ENCODE measurements at regions not wholly inside any gene's neighbourhood (a gene's known extent, or its start where the extent isn't known, plus 50 kb on each side); places are given as distances from the start of the nearest gene placed in this dataset.

DNA sequence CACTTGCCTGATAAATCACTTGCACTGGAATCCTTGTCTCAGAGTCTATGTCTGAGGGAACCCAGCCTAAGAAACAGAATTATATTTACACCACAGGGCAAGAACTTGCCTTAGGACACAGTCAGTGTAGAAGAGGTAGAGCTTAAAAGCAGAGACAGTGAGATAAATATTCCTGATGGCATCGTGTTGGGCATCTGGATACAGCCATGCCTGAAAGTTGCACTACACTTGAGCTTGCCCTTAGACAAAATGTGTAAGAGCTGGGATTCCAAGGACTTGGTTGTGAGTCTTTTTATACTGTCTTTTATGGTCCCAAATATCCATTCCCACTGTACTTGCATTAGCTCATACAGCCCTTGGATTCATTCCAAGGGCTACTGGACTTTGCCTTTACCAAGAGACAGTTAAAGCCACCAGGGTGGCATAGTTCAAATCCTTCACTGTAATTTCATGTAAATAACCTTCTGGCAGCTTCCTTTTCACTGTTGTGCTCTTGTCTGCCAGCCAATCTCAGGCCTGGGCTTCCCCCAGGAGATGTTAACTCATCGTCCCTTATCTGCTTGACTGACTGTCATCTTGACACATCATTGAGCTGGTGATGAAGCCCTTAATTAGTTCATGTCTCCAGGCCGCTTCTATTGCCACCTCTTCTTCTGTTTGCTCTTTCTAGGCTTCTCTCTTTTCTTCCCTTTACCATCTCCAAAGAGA is 577.9 kb upstream of the TBX3 start:
- no peak for DNase-seq (ENCODE audit: low read depth, low spot score)

DNA sequence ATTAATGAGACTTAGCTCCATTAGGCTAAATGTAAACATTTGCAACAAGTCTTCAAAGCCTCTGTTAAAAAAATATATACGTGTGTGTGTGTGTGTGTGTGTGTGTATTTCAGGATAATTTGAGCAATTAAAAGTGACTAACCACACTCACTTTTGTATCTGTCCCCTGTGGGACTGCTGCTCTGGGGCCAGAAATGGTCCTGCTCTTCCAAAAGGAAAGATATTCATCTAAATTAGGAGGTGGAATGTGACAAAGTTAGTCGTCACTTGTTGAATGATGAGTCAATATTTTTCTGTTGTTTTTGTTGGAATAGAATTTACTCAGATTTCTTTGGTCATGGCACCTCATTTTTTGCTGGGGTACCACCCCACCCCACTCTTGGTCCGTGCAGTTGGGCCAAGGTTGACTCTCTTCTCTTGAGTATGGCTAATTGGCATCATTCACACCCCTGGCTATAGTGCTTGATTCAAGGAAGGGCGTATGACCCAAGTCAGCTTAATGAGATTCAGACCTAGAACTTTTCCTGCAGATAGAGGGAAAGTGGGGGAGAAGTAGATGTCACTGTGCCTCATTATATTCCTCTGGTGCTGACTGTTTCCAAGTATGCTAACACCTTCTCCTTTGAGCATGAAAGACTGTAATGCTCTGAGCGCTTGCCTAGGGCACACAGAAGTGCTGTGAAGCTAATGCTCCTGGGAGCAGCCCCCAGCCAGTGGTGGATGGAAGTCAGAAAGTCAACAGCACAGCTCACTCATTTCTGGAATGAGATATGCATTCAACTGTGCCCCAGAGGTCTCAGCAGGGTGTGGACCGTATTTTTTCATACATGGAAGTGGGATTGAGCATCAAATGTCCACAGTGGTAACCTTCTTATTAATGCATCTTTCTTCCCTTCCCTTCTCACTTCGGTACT is 577.0 kb upstream of the TBX3 start:
- DNase-seq (ENCODE audit: low read depth, low spot score), result no peak

DNA sequence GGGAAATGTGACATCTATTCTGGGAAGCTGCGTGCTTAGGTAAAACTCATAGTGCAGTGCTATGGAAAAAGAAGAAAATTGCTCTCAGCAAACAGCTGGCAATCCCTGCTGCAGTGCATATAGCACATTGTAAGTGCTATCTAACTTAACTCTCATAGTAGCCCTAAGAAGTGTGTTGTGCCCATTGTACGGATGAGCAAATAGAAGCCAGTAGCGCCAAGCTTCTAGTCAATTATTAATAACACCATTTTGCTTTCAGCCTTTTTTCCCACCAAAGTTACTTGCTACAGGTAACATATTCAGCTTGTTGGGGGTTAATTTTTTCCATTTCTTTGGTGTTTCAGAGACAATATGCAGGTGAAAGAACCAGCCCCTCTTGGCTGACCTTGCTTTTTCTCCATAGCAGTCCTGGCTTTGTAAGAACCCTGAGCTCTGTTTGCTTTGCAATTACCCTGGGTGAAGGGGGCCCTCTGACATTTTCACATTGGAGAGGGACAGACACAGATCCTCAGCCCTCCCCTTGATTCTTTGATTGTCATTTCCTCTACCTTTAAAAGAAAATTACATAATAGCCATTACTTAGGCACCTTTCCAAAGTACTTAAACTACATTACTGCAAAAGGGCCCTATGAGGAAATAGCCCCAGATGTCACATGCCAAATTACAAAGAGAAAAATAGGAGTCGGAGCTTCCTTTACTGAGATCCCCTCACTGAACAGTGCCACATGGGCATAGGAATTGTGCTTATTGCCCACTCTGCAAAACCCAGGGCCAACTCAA is 576.2 kb upstream of the TBX3 start:
- DNase-seq (ENCODE audit: low read depth, low spot score), result no peak

DNA sequence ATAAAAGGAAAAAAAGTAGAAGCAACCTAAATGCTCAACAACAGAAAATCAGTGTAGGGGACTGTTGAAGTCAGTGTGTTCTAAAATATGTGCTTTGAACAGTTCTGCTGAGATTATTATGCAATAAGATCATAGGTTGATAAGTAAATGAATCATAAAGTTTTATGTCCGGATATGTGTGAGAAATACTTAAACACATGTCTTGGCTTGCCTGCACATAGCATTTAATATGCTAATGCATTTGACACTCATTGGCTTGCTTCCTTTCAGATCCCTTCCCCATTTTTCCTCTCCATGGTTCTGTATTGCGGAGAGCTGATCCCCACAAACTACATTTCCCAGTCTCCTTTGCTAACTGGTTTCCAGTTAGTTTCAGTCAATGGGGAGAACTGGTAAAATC is 573.8 kb upstream of the TBX3 start:
- no peak for DNase-seq (ENCODE audit: low read depth, low spot score)

DNA sequence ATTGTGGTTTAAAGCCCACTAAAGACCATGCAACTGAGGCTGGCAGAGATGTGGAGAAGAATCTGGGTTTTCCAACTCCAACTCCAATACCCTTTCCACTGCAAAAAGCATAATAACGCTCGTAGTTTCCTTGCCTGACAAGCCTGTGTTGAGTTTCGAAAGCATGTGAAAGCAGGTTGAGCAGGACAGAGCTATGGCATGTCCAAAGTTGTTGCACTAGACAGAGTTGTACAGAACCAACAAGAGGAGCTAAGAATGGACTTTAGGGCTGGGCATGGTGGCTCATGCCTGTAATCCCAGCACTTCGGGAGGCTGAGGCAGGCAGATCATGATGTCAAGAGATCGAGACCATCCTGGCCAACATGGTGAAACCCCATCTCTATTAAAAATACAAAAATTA is 572.0 kb upstream of the TBX3 start:
- no peak for DNase-seq (ENCODE audit: low read depth, low spot score)

DNA sequence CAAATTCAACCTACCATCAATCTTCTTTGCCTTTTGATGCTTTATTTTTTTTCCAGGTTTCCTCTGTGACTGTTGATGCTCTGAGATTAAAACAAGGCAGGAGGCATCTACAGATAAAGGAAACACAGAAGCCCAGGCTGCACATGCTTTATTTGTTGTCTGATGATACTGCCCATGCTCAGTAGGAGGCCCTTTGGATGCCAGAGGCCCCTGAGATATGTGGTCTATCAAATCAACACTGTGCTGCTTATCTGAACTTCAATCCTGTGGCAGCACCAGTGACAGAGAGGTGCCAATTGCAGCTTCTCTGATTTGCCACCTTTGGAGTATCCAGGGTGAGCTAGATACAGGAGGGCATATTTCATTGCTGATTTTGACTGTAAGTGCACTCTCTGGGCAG is 571.3 kb upstream of the TBX3 start:
- DNase-seq (ENCODE audit: low read depth, low spot score), result no peak

DNA sequence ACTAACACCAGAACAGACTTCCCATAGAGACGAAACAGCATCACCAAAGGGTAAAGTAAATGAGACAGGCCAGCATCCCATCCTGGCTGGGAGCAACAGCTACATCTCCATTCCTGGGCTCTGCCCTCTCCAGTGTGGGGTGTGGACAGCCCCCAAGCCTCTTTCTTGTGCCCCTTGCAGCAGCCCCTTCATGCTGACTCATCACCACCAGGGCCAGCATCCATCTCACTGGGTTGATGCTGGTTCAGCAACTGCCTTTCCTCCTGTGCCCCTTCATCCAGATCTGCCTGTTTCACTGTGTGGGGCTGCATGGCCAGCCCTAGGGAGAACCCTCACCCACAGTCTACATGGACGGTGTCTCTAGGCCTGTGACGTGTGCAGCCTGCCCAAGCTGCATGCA is 569.1 kb upstream of the TBX3 start:
- DNase-seq (ENCODE audit: low read depth, low spot score), result no peak

DNA sequence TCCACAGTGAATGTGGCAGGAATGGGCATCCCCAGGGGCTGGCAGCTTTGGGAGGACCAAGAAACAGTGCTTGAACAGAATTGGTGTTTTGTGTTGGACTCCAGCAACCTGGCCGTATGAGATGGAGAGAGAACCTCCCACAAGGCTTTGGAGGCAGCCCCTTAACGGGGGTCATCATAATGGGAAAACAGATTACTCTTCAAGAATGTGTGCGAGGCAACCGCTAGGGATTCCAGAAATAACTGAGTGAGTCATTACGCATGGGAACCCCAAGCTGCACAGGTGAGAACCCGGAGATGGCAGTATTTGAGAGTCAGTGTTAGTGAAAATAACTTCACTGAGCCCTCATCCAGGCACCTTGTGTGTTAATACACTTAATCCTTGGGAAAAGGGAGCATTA is 567.8 kb upstream of the TBX3 start:
- no peak for DNase-seq (ENCODE audit: low read depth, low spot score)

DNA sequence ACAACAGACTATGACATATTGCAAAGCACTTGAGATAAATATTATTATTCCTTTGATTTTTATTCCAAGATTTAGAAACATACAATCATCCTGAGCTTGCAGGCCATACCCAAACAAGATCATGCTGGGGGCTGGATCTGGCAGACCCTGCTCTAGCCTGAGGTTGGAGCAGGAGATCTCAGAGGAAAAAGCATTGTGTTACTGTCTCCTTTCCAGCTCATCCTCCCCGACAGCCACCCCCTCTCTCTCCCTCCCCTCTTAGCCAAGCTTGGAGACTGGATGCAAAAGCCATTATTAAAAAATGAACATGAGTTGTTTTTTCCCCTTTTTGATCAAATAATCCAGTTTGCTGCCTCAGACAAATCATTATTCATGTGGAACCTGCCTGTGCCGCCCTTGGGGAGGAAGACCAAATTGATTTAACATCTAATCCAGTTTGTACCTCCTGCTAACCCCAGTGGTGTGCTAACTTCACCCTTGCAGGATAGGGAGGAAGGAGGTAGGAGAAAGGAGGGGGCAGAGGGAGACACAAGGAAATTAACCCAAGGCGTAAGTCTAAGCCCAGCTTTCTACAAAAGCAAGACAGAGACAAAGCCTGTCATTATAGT is 565.8 kb upstream of the TBX3 start:
- DNase-seq (ENCODE audit: low read depth, low spot score), result no peak

DNA sequence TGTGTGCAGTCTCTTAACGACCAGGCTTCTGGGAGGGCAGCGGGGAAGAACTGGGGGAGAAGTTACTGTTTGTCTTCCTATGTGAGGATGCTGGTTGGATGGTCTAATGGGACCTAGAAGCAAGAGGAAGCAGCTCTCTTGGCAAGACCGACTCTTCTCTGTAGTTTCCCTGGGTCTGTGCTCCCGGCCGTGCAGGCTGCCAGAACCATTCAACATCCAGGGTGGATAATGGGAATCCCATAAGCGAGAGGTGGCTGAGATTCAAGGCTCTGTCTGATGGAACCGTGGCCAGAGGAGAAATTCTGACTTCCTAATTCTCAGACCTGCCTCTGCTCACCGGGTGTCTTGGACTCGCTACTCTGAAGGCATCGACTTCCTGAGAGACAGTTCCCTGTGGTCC is 561.0 kb upstream of the TBX3 start:
- DNase-seq (ENCODE audit: low read depth, low spot score), result no peak

DNA sequence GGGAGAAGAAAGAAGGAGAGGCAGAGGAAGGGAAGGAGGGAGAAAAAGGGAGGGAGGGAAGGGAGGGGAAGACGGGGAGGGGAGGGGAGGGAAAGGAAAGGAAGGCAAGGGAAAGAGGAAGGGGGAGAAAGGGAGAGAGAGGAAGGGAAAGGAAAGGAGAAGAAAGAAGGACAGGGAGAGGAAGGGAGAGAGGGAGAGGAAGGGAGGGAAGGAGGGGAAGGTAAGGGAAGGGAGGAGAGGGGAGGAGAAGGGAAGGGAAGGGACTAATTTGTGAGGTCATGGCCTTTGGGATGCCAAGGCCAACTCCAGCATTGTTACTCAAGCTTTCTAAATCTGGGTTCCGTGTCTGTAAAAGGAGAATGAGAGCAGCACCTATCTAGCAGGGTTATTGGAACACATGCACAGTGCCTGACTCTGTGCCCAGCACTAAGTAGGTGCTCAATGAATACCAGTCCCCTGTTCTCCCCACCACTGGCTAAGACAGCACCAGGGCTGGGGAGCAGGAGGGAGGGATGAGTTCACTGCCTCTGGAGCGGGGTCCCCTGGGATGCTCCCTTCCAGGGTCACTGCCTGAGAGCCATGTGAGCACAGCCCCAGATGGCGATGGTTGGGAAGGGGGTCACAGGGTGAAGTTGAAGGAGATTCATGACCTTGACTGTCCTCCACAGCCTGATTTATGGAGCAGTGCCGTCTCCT is 560.1 kb upstream of the TBX3 start:
- DNase-seq (ENCODE audit: low read depth, low spot score), result no peak

DNA sequence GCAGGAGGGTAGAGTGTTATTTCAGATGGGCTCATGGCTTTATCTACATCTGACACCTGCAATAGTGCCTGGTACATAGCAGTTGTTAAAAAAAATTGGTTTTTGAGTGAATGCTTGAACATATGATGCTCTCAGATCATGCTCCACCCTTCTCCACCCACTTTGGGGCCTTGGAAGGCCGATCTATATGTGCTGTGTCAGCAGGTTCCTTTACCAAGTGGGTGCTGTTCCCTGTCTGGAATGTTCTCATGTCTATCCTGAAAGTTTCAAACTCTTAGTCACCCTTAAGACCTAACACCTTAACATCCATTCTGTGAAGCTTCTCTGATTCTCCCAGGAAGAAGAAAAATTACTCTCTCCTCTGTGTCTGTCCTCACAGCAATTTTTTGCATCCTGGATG is 556.3 kb upstream of the TBX3 start:
- no peak for DNase-seq (ENCODE audit: low read depth, low spot score)

DNA sequence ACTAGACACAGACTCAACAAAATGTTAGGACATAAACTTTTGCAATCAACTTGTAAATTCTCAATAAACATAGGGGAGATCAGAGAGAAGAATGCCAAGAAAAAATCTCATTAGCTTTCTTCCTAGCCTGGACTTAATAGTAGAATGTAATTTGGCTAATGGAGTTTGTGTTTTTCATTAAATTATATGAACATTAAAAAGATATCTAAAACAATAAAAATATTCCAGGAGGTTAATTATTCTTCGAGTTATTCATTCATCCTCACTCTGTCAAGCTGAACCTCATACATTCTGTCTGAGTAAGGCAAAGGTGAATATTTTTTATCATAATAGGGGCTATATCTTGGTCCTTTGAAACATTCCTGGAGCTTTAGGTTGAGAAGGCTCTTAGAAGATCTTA is 551.9 kb upstream of the TBX3 start:
- no peak for DNase-seq (ENCODE audit: low read depth, low spot score)

DNA sequence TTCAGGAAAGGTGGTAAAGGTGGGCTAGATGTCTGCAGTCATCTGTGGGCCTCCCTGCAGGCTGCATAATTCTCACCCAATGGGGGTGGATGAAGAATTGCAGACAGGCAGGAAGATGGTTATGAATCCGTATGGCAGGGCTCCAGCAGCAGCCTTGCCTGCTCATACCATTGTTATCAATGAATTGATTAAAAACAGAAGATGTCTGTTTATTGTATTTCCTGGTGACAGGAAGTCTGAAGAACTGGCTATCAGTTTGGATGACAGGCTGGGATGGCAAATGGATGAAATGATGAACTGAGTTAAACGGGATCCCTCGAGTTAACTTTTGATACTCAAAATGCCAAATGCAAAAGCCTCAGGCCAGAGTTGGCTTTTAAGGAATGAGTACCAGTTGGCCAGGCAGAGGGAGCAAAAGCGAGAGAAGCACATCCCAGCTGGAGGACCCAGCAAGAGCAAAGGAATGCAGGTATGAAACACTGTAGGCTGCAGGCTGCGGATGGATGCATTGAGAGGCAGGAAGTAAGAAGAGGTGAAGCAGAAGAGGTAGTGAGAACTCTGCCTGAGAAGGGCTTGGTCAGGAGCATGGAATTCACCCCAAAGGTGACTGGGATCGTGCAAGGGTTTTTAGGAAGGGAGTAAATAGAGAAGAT is 550.0 kb upstream of the TBX3 start:
- DNase-seq (ENCODE audit: low read depth, low spot score), result no peak

DNA sequence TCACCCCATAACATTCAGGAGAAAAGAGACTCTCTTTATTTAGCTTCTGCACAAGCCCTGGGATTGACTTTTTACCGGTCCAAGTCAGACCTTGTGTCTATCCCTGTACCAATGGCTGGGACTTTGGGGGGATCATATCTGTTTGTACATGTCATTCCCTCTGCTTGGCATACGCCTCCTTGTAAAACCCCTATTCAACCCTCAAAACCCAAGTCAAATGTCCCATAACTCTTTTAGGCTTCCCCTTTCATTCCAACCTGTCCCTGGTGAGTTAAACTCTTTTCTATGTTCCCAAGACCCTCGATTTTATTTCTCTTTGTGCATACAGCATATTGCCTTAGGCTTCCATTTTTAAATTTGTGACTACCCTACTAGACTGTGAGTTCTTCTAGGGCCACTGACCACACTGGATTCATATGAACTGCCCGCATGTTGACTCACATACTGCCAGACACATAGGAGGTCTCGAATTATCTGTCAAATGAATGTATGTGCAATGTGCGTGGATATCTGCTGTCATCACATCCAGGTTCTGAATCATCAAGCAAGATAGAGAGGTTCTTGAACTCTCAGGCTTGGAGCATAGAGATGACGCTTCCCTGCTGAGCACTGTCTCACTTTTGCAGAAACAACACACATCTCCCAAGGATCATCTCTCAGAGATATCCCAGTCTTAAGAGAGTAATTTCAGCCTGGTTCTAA is 548.6 kb upstream of the TBX3 start:
- DNase-seq (ENCODE audit: low read depth, low spot score), result no peak

DNA sequence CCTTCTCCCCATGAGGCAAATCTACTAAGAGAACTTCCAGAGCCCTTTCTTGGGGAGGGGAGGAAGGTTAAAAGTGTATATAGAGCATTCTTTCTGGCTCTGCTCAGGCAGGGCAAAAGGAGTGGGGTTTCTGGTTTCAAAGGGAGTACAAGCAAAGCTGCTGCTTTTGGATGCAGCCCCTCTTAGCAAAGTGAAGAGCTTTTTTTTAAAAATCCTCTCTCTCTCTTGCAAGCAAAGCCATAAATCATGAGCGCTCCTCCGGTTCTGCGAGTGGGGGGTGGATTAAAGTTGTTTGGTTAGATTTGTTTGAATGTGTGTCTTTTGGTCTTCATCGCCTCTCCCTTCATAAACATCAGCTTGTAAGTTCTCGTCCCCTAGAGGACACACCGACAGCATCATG is 546.6 kb upstream of the TBX3 start:
- DNase-seq (ENCODE audit: low read depth, low spot score), result no peak

DNA sequence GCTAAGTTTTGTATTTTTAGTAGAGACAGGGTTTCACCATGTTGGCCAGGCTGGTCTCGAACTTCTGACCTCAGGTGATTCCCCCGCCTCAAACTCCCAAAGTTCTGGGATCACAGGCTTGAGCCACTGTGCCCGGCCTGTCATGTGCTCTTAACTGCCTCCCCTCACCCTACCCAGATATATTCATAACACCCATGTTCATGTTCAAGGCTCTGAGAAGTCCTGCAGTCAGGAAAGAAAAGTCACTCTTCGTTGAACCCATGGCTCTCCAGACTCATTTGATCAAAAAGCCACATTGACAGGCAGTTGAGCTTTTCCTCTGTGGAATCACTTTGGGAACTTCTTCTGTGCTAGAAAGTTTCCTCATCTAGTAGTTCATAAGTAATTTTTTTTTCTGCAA is 545.5 kb upstream of the TBX3 start:
- no peak for DNase-seq (ENCODE audit: low read depth, low spot score)

DNA sequence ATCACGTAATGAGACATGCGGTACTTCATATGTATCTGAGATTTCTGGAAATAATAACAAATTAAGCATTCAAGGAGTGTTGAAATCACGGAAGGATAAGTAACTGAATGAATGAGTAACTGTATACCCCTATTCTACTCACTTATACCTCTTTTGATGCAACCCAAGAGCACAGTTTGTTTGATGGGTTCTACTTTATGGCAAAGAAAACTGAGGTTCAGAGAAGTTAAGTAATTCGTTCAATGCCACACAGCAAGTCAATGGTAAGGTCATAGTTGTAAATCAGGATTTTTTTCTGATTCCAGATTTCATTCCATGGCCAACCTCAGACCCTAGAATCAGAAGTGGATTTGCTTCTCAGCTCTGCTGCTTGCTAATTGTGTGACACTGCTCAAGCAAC is 544.5 kb upstream of the TBX3 start:
- no peak for DNase-seq (ENCODE audit: low read depth, low spot score)

DNA sequence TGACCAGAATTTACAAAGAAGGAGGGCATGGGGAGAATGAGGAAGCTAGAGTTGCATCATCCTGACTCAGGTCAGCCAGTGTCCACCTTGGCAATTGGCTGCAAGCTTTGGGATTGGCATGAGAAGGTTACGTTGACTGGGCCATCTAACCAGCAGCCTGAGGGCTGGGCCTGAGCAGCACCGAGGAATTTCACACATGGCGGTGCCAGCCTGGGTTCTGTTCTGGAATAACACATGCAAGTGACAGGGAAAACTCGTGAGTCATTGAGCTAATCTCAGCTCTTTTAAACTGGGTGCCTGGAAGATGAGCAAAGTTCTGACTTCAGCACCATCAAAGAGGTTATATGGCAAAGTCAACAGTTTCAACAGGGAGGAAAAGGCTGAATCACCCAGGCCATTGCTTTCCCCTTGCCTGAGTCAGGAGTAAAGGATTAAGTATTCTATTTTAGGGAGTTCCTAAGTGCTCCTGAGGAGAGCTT is 543.2 kb upstream of the TBX3 start:
- no peak for DNase-seq (ENCODE audit: low read depth, low spot score)

DNA sequence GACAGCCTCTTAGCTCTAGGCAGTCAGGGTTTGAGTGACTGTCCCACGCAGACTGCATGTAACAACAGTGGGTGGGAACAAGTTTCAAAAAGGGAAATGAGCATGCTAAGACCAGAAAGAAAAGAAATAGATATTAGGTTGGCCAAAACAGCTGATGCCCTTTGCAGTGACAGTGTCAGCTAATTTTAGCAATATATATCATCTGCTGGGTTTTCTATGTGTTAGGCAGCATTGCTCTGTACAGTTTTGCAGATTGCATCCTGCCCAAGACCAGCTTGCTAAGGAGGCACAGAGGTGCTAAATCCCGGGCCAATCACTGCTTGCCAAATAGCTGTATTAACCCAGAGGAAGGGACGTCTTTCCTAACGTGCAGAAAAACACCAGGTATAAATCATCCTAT is 541.9 kb upstream of the TBX3 start:
- DNase-seq (ENCODE audit: low read depth, low spot score), result no peak

Data from smooth muscle cell of the brain vasculature (primary cell).